GM23338 (cell line): ENCODE measurements at regions not wholly inside any gene's neighbourhood (a gene's known extent, or its start where the extent isn't known, plus 50 kb on each side); places are given as distances from the start of the nearest gene placed in this dataset.

Experiments used
- JUNB ChIP-seq: IDR thresholded peaks from one replicate; pipeline ENCODE4 v1.6.1; 2016; ENCODE audit warnings: antibody characterized with exemption; ENCODE audit not compliant: unreplicated experiment
- ZNF462 ChIP-seq: fragments of 250-450 bp; sonication (Bioruptor Pico); IDR thresholded peaks from 2 replicates; pipeline ENCODE4 v1.5.0; 2020; ENCODE audit warnings: mild to moderate bottlenecking, moderate library complexity

GRCh38 chr9:79512251-79512650 lies 59.5 kb upstream of the TLE4 start (continued):
- no peak for TF ChIP-seq ZNF462 (CRISPR knock-in tag)
- no peak for TF ChIP-seq JUNB
